NCI-H446 (cell line): ENCODE measurements at regions not wholly inside any gene's neighbourhood (a gene's known extent, or its start where the extent isn't known, plus 50 kb on each side); places are given as distances from the start of the nearest gene placed in this dataset.
"Not testable (repeated sequence)": the region's sequence is repeated elsewhere in the genome, so short reads cannot be mapped to it uniquely, and the experiment has no call there.

ENCODE experiments used
- DNase-seq, 2 experiments: peaks; one replicate each; lab custom pipeline; 2025; lab: John Stamatoyannopoulos, UW

GRCh38 chr1:234776876-234777855 lies 167.2 kb upstream of the IRF2BP2 start:
- DNase-seq: peak in 1 of 2 experiments; percentile 19

GRCh38 chr1:234776256-234776875 lies 166.4 kb upstream of the IRF2BP2 start:
- DNase-seq: no peak

DNA sequence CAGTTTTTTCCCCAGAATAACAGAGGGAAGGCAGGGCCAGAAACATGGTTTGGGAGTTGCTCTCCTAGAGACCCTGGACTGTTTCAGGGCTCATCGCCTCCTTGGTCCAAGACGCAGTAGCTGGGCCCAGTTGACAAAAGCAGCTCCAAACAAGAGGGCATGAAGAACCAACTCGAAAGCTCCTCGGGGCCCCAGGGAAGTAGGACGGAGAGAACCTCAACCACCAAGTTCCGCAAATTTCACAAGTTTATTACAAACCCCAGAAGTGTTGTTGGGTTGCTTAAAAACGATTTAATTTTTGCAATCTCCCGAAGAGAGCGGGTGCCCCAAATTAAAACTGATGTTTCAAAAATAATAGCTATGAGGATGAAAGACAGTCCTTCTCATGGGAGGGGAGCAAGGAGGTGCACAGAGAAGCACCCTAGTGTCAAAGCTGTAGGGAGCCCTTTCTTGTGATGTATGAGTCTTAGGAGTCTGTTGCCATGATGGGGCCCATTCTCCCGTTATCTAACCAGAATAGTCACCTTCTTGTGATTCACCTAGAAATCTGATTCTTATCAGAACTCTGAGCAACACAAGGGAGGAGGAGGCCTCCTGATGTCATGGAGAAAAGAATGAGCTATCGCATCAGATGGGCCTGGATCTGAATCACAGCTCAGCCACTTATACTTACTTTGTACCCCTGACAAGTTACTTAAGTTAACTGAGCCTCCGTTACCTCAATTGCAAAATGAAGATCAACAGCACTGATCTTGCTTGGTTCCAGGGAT lies 165.7 kb upstream of the IRF2BP2 start:
- DNase-seq: no peak

DNA sequence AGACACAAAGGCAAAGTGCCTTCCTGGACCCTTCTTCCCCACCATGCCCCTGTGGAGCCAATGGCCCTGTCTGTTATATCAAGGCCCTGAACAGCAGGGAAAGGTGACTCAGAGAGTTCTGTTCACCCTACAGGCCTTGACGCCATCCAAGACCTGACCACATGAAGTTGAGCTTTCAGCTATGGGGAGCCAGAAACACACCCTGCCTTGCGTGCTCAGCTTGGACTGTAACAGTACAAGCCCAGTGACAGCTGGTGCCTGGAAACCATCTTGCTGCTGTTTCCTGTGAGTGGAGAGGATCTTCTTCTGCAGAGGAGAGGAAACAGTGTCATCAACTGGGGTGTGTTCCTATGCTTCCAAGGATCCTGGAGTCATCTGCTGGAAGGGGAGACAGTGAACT lies 165.0 kb upstream of the IRF2BP2 start:
- no peak for DNase-seq

GRCh38 chr1:234773936-234774677 lies 164.1 kb upstream of the IRF2BP2 start:
- DNase-seq: no peak

DNA sequence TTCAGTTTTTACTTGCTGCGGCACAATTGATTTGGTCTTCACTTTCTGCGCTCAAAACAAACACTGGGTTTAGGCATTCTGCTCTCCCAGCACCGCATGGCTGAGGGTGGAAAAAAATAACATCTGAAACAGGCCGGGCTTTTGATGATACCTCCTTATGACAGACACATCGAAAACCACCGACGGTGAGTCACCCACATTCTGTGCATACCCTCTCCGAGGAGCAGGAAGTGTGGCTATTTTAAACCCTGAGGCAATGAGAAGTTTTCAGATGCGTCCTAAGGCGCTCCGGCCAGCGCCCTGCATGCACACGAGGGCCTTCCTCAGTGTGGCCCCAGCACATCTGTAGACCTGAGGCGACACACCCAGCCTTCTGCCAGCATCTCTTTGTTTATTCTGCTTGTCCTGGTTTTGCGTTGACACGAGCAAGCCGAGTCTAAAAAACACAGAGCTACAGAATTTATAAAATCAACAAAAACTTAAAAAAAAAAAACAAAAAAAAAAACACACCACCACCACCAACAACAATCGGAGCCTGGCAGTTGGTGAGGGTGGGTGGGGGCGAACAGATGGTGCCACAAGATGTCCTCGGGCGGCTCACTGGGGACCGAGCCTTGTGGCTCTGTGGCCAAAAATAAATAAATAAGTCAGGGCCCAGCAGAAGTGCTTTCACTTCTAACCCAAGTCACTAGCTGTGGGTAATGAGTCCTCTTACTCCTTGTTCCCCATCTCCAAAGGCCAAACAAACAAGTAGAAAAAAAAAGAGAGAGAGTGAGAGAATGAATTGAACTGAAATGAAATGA lies 162.6 kb upstream of the IRF2BP2 start:
- DNase-seq: no peak

- DNase-seq: no peak
Observed at GRCh38 chr1:234771642-234772344, 161.8 kb upstream of the IRF2BP2 start.

GRCh38 chr1:234770924-234771540 lies 161.1 kb upstream of the IRF2BP2 start:
- no peak for DNase-seq

- no peak for DNase-seq
Observed at GRCh38 chr1:234769986-234770795, 160.2 kb upstream of the IRF2BP2 start.

DNA sequence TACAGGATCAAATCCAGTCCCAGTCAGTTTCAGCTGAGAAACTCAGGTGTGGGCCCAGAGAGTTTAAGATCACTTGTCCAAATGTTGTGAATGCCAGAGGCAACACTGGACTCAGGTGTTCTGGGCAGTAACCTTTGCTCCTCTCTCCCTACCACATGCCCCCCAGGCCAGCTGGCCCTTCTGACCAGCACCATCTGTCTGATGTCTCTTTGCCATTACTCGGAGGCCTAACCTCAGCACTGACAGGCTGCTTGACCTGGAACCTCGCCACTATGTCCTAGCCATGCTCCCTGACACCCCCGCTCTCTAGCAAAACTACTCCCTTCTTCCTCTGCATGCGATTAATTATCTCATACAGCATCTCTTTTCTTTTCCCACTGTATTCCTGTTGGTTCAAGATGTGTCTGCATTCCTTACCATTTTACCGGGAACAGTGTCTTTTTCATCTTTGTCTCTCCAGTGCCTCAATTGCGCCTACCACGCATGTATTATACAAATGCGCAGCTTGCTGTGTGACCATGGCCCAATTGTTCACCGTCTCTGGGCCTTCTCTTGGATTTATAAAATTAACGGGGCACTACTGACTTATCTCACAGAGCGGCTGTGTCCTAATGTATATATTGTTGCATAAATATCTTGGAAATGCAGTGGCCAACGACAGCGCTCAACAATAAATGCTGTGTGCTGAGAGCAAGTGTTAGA lies 159.5 kb upstream of the IRF2BP2 start:
- DNase-seq: no peak

- no peak for DNase-seq
Observed at GRCh38 chr1:234768569-234769283, 158.7 kb upstream of the IRF2BP2 start.

DNA sequence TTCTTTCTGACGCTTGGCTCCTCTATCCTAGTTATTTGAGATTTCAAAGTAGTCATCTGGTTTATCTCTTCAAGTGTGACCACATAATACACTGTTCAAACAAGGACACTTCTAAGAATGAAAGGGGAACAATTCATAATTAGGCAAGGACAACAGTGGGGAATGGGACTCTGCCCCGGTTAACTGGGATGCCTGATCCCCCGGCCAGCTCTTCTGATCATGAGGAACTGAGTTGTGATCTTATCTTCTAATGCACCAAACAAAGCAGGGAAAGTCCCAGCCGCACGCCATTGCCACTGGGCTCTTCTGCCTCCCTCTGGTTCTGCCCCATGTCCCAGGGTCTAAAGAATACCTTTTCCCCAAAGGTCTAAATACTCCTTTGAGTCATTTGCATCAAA lies 158.2 kb upstream of the IRF2BP2 start:
- DNase-seq: no peak

GRCh38 chr1:234765672-234766071 lies 155.7 kb upstream of the IRF2BP2 start:
- no peak for DNase-seq

GRCh38 chr1:234765181-234765580 lies 155.2 kb upstream of the IRF2BP2 start:
- no peak for DNase-seq

- no peak for DNase-seq
Observed at GRCh38 chr1:234763910-234764309, 153.9 kb upstream of the IRF2BP2 start.

DNA sequence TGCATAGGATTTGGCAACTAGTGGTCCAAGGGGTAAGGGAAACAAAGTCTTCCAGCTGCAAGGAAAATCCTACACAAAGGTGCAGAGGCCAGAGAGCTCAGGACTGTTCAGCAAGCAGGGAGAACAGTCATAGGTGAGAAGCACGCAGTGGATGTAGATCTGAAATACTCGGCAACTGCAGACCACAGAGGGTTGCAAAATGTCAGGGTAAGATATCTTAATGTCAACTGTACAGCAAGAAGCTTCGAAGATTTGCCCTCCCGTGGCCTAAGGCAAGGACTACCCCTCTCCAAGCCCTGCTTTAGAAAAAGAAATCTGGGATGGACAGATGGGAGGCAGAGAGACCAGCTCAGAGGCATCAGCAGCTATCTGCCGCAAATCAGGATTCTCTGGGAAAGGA lies 153.4 kb upstream of the IRF2BP2 start:
- no peak for DNase-seq

GRCh38 chr1:234762127-234762526 lies 152.1 kb upstream of the IRF2BP2 start:
- DNase-seq: not testable (repeated sequence)

GRCh38 chr1:234760303-234760723 lies 150.3 kb upstream of the IRF2BP2 start:
- DNase-seq: no peak
